K562 (cell line): ENCODE measurements at regions not wholly inside any gene's neighbourhood (a gene's known extent, or its start where the extent isn't known, plus 50 kb on each side); places are given as distances from the start of the nearest gene placed in this dataset.

ENCODE experiments used
- CCNT2 ChIP-seq: IDR thresholded peaks from 2 replicates; pipeline ENCODE4 v1.6.1; 2011; ENCODE audit warnings: borderline replicate concordance, low read depth, mild to moderate bottlenecking, moderate library complexity, mixed read lengths, low read length; ENCODE audit not compliant: insufficient read length; ENCODE audit errors: extremely low read depth
- CHAMP1 ChIP-seq: fragments of 450-650 bp; IDR thresholded peaks from 2 replicates; pipeline ENCODE4 v1.6.1; 2016; ENCODE audit warnings: mild to moderate bottlenecking
- DLX4 ChIP-seq: fragments of 250-450 bp; sonication (Bioruptor Pico); IDR thresholded peaks from 2 replicates; pipeline ENCODE4 v1.6.1; 2021; ENCODE audit warnings: mild to moderate bottlenecking
- EHMT2 ChIP-seq: fragments of 450-650 bp; IDR thresholded peaks from 2 replicates; pipeline ENCODE4 v1.6.1; 2018; ENCODE audit warnings: antibody characterized with exemption
- FOXJ2 ChIP-seq: fragments of 200-800 bp; sonication (Bioruptor generic); IDR thresholded peaks from 2 replicates; pipeline ENCODE4 v1.6.1; 2016; ENCODE audit warnings: missing genetic modification characterization, missing compliant biosample characterization
- FOXJ3 ChIP-seq: sonication (generic); formaldehyde crosslinking; IDR thresholded peaks from 2 replicates; pipeline ENCODE4 v1.4.0; 2020; ENCODE audit warnings: mild to moderate bottlenecking, missing genetic modification reagents
- FOXK2 ChIP-seq, 2 experiments: fragments of 450-650 bp; IDR thresholded peaks in 1 of 2; conservative IDR thresholded peaks in 1 of 2; 2 replicates each; pipeline ENCODE4 v1.6.1; 2016; ENCODE audit warnings: low read depth in 2 of 2, mild to moderate bottlenecking in 1 of 2
- HES1 ChIP-seq: fragments of 450-650 bp; IDR thresholded peaks from 2 replicates; pipeline ENCODE4 v1.6.1; 2016; ENCODE audit warnings: low read depth, mild to moderate bottlenecking, moderate library complexity
- KAT7 ChIP-seq: sonication (generic); formaldehyde crosslinking; IDR thresholded peaks from 2 replicates; pipeline ENCODE4 v1.8.0; 2022; ENCODE audit warnings: missing genetic modification reagents, mild to moderate bottlenecking, borderline replicate concordance
- KDM2B ChIP-seq: fragments of 250-450 bp; sonication (Bioruptor Pico); IDR thresholded peaks from 2 replicates; pipeline ENCODE4 v1.8.0; 2021; ENCODE audit warnings: mild to moderate bottlenecking, moderate library complexity
- LEF1 ChIP-seq: fragments of 450-650 bp; IDR thresholded peaks from 2 replicates; pipeline ENCODE4 v1.6.1; 2016; ENCODE audit warnings: mild to moderate bottlenecking
- MCM5 ChIP-seq: fragments of 450-650 bp; IDR thresholded peaks from 2 replicates; pipeline ENCODE4 v1.6.1; 2016; ENCODE audit warnings: low read depth
- RAD21 ChIP-seq, 2 experiments: fragments of 250-450 bp in 1 of 2; fragments of 450-650 bp in 1 of 2; sonication (Bioruptor Pico) in 1 of 2; formaldehyde crosslinking in 1 of 2; IDR thresholded peaks in 1 of 2; conservative IDR thresholded peaks in 1 of 2; 2 replicates each; pipeline versions ENCODE4 v1.4.0 to v1.8.0; 2020 to 2022; ENCODE audit warnings: mild to moderate bottlenecking in 2 of 2, moderate library complexity in 1 of 2
- REST ChIP-seq, 2 experiments: fragments of 450-650 bp; formaldehyde crosslinking in 1 of 2; IDR thresholded peaks; 2 replicates each; pipeline versions ENCODE4 v1.4.0 to v1.6.1; 2014 to 2020; ENCODE audit warnings: mild to moderate bottlenecking in 2 of 2, borderline replicate concordance in 1 of 2, low read depth in 1 of 2
- ZNF253 ChIP-seq: fragments of 250-450 bp; sonication (Bioruptor Pico); conservative IDR thresholded peaks from 2 replicates; pipeline ENCODE4 v1.6.1; 2021; ENCODE audit warnings: mild to moderate bottlenecking
- ZNF75A ChIP-seq: fragments of 450-650 bp; formaldehyde crosslinking; IDR thresholded peaks from 2 replicates; pipeline ENCODE4 v1.4.0; 2020; ENCODE audit warnings: mild to moderate bottlenecking

GRCh38 chr11:86176165-86176884 lies 68.2 kb upstream of the EED start (continued):
- TF ChIP-seq REST (IDR thresholded peaks at IDR 0.05; ENCODE audit: borderline replicate concordance) (peak; percentile 19; the same call in 1 of the 2 replicates), REST (CRISPR knock-in tag; IDR thresholded peaks at IDR 0.05; ENCODE audit: low read depth) (no peak), EHMT2 (no peak), CHAMP1 (no peak), FOXJ3 (no peak), FOXJ2 (peak; percentile 49; the same call in 1 of the 2 replicates), LEF1 (no peak), FOXK2 (conservative IDR thresholded peaks at IDR 0.05 in 1 of 2, IDR thresholded peaks at IDR 0.05 in 1 of 2; ENCODE audit: low read depth in 2 of 2) (peak; percentile 48 to 54; a peak in 3 of 4 replicates), ZNF253 (CRISPR knock-in tag) (no peak), ZNF75A (no peak), RAD21 (CRISPR knock-in tag; conservative IDR thresholded peaks at IDR 0.05 in 1 of 2, IDR thresholded peaks at IDR 0.05 in 1 of 2) (peak in 1 of 2 experiments; percentile 17; a peak in 1 of 4 replicates), HES1 (no peak), MCM5 (no peak), KAT7 (CRISPR knock-in tag) (no peak), KDM2B (CRISPR knock-in tag) (no peak), DLX4 (CRISPR knock-in tag) (no peak), CCNT2 (peak; percentile 83)
